Transverse colon (tissue), 4 donors: ENCODE measurements at regions not wholly inside any gene's neighbourhood (a gene's known extent, or its start where the extent isn't known, plus 50 kb on each side); places are given as distances from the start of the nearest gene placed in this dataset.

Experiments used
- EP300 ChIP-seq: sonication (generic); formaldehyde crosslinking; IDR thresholded peaks from one replicate; pipeline ENCODE4 v1.6.1; 2017; ENCODE audit warnings: antibody characterized with exemption, low read depth
- POLR2A ChIP-seq: fragments of 450-650 bp; IDR thresholded peaks from one replicate; pipeline ENCODE4 v1.6.1; 2016; ENCODE audit warnings: antibody characterized with exemption, mild to moderate bottlenecking, moderate library complexity
- POLR2AphosphoS5 ChIP-seq, 3 donors: sonication (generic); formaldehyde crosslinking; IDR thresholded peaks; one replicate each; pipeline ENCODE4 v1.6.1; 2016; ENCODE audit warnings: antibody characterized with exemption in 3 of 3
- TF ChIP-seq, protein P1 (sequence below), 5 experiments: fragments of 200-600 bp in 3 of 5; fragments of 450-650 bp in 2 of 5; sonication (generic) in 3 of 5; IDR thresholded peaks; 1 replicate in 2 of 5; 2 replicates in 3 of 5; pipeline ENCODE4 v1.5.1; 2016 to 2017; ENCODE audit warnings: antibody characterized with exemption in 5 of 5, inconsistent platforms in 3 of 5, mild to moderate bottlenecking in 2 of 5, moderate library complexity in 1 of 5

DNA sequence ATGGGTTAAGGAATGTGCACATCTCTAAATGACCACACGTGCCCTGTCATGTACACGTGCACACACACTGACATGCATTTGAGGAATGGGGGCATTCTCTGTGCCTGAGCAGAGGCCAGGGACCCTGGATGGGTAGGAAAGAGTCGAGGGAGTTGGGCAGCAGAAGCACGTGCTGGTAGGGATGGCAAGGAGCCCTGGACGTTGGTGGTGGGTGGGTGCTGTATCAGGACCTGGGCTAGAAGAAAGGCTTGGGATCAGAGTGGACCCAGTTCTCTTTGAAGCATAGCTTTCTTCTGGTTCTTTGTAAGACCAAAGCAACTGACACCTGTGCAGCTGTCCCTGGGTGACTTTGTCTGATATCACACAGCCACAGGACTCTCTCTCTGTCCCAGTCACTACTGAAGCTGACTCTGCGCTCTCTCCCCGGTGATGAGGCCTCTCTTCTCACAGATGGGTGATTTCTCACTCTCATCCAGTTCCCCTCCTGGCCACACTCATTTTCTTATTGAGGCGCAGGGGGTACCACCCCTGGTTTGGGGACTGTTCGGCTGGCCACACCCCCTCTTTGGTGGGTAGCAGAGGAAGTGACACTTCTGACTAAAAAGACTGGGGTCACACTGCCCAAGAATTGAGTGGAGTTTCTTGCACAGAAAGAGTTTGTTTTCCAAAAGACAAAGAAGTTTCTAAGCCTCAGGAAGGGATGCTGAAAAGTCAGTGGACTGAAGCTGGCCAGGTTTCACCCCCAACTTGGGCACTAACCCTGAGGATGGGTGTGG lies 171.7 kb upstream of the RTL1 start:
- TF ChIP-seq, protein P1, sequence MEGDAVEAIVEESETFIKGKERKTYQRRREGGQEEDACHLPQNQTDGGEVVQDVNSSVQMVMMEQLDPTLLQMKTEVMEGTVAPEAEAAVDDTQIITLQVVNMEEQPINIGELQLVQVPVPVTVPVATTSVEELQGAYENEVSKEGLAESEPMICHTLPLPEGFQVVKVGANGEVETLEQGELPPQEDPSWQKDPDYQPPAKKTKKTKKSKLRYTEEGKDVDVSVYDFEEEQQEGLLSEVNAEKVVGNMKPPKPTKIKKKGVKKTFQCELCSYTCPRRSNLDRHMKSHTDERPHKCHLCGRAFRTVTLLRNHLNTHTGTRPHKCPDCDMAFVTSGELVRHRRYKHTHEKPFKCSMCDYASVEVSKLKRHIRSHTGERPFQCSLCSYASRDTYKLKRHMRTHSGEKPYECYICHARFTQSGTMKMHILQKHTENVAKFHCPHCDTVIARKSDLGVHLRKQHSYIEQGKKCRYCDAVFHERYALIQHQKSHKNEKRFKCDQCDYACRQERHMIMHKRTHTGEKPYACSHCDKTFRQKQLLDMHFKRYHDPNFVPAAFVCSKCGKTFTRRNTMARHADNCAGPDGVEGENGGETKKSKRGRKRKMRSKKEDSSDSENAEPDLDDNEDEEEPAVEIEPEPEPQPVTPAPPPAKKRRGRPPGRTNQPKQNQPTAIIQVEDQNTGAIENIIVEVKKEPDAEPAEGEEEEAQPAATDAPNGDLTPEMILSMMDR (IDR thresholded peaks at IDR 0.05), result no peak
- TF ChIP-seq POLR2A (no peak), EP300 (no peak), POLR2AphosphoS5 (IDR thresholded peaks at IDR 0.05) (no peak)
